ENCODE measurements at regions not wholly inside any gene's neighbourhood (a gene's known extent, or its start where the extent isn't known, plus 50 kb on each side); places are given as distances from the start of the nearest gene placed in this dataset.

DNA sequence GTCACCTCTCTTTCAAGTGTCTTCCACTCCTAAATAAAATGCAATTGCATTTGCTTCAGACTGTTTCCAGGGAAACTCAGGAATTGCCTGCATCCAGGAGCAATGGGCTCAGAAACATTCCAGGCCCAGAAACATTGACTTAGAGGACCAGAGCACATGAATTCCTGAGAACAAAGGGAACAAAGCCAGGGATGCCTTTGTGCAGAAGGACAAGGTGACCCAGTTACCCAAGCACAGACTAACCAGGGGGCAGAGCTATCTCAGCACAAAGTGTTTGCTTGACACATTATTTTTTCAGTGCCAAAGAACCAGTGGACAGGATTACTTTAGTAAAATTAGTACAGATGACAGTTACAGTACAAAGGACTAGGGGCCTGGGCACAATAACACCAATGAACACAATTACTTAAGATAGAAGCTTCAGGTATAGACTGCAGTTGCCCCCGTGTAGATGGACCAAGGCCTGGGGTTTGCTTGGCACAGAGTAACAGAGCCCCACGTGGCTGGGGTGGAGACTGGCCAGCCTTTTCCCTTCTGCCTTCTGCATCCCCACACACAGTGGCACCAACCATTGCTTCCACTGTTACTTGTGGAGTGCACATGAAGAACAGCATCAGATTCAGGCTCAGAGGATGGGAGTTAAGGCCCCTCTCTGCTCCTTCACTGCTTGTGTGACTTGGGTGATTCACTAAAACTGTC is 500.8 kb downstream of the INSC start:
- WGBS, 4 donors: 37 to 67% (median 56%) methylated on average over 2 of the region's 2 CpGs
- Histone ChIP-seq H3K4me1 (peaks cover 0 to 27% (median 1%) of the 10 kb centered on the region in 12 donors), H3K27me3 (no peaks in the 10 kb centered on the region), H3K4me3 (no peak overlapping the region), H3K27ac (peak overlapping the region in 5 of 12 donors; percentile 27 to 57 (median 55)), H3K9me3 (no peaks in the 10 kb centered on the region), H3K36me3 (no peaks in the 10 kb centered on the region)
- intact Hi-C loops (cut with DNase I): no loop called here
- peak; percentile 84 to 93 (median 89) for ATAC-seq
- TF ChIP-seq, protein P1, sequence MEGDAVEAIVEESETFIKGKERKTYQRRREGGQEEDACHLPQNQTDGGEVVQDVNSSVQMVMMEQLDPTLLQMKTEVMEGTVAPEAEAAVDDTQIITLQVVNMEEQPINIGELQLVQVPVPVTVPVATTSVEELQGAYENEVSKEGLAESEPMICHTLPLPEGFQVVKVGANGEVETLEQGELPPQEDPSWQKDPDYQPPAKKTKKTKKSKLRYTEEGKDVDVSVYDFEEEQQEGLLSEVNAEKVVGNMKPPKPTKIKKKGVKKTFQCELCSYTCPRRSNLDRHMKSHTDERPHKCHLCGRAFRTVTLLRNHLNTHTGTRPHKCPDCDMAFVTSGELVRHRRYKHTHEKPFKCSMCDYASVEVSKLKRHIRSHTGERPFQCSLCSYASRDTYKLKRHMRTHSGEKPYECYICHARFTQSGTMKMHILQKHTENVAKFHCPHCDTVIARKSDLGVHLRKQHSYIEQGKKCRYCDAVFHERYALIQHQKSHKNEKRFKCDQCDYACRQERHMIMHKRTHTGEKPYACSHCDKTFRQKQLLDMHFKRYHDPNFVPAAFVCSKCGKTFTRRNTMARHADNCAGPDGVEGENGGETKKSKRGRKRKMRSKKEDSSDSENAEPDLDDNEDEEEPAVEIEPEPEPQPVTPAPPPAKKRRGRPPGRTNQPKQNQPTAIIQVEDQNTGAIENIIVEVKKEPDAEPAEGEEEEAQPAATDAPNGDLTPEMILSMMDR (IDR thresholded peaks at IDR 0.05): no peak
- no peak for TF ChIP-seq POLR2A (IDR thresholded peaks at IDR 0.05)
- peak in 2 of 5 donors; percentile 27 to 55 for DNase-seq

DNA sequence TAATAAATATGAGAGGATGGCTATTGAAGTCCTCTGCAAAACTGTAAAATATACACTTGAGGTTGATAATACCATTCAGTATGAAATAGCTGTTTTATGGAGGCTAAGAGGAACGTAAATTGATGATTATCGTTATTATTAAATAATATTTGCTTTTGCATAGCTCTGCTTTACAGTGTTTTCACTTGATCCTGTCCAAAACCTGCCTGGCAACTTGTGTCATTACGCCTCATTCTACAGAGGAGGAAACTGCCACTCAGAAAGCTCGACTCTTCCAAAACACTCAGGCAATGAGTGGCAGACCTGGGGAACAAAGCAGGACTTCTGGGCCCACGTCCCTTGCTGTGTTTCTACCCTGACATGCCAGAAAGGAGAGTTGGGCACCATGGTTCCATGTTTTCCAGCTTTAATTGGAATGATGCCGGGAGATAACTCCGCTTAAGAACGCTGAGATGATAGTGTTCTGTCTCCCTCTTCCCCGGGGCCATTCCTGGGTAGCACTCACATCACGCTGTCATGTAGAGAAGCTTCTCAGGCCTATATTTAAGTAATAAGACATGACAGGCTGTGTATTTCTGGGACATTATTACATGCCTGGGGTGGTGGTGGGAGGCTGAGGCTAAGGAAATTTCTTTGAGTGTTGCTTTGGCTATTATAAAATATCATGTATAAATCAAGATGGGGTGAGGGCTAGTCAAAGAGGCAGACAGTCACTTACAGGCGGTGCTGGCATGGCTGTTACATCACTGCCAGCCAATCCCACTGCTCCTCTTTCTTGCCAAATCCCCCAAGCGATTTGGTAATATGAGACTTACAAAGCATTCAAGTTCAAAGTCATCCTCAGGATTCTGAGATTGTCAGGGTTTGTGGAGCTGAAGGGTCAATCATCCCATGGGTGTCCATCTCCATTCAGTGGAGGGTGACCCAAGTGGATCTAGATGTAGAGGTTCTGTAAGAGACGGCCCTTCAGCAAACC is 501.7 kb downstream of the INSC start:
- H3K27me3 ChIP-seq: no peaks in the 10 kb centered on the region
- peak overlapping the region in 2 of 12 donors; percentile 15 to 39 for H3K27ac ChIP-seq
- no peaks in the 10 kb centered on the region for H3K36me3 ChIP-seq
- DNase-seq: no peak
- peaks cover 0 to 27% (median 1%) of the 10 kb centered on the region in 12 donors for H3K4me1 ChIP-seq
- intact Hi-C loops (cut with DNase I): no loop called here
- ATAC-seq: no peak
- no peak overlapping the region for H3K4me3 ChIP-seq
- WGBS, 4 donors: 93 to 96% (median 96%) methylated on average over 13 of the region's 13 CpGs
- H3K9me3 ChIP-seq: no peaks in the 10 kb centered on the region
- TF ChIP-seq POLR2A (IDR thresholded peaks at IDR 0.05): no peak
- TF ChIP-seq, protein P1 (IDR thresholded peaks at IDR 0.05): no peak

DNA sequence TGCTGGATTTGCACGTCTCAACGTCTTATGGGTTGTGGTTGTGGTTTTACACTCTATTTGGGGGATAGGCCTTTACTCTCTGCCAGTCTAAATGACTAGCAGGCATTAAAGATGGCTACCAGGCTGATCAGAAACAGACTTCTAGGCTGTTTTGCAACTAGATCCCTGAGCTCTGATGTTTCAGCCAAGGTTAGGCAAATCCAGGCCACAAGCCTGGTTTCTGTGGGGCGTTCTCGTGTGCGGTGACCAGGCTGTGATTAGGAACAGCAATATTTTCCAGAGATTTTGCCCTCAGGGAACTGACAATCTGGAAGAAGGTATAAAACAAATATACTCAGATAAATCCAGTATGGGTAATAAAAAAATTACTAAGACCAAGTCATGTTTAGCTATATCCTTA is 502.4 kb downstream of the INSC start:
- no peaks in the 10 kb centered on the region for H3K9me3 ChIP-seq
- 96 to 100% (median 97%) methylated on average over 5 of the region's 5 CpGs for WGBS, 4 donors
- H3K4me1 ChIP-seq: peaks cover 0 to 27% (median 1%) of the 10 kb centered on the region in 12 donors
- no peaks in the 10 kb centered on the region for H3K36me3 ChIP-seq
- no peak overlapping the region for H3K4me3 ChIP-seq
- H3K27me3 ChIP-seq: no peaks in the 10 kb centered on the region
- no peak for ATAC-seq
- intact Hi-C loops (cut with DNase I): no loop called here
- no peak for DNase-seq
- no peak overlapping the region for H3K27ac ChIP-seq
- no peak for TF ChIP-seq POLR2A (IDR thresholded peaks at IDR 0.05)
- TF ChIP-seq, protein P1 (IDR thresholded peaks at IDR 0.05): no peak

DNA sequence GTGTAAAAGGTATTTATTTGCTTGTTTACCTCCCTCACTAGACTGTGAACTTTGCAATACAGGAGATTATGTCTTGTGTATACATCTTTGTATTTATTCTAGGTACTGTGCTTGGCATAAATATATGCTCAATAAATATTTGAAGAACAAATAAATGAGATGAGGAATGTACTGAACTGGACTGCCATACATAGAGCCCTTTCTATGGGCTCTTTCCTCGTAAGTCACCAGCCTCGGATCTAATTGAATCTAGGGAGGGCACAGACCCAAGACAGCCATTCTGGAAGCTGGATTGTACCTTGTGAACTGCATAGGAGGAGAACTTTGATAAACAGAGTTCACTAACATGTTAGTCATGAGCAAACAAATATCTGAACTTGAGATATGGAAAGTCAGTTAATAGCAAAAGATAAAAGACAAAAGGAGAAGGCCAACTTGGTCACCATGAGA is 503.9 kb downstream of the INSC start:
- DNase-seq (no peak), ATAC-seq (no peak)
- H3K27me3 ChIP-seq: no peaks in the 10 kb centered on the region
- H3K4me3 ChIP-seq: no peak overlapping the region
- H3K27ac ChIP-seq: no peak overlapping the region
- intact Hi-C loops (cut with DNase I): no loop called here
- H3K36me3 ChIP-seq: no peaks in the 10 kb centered on the region
- no peaks in the 10 kb centered on the region for H3K9me3 ChIP-seq
- 90 to 92% (median 92%) methylated on average over 2 of the region's 2 CpGs for WGBS, 4 donors
- TF ChIP-seq POLR2A (IDR thresholded peaks at IDR 0.05): no peak
- TF ChIP-seq, protein P1 (IDR thresholded peaks at IDR 0.05): no peak
- peaks cover 0 to 21% (median 1%) of the 10 kb centered on the region in 12 donors for H3K4me1 ChIP-seq
